Hypothalamus (tissue), 51 donors: ENCODE measurements at regions not wholly inside any gene's neighbourhood (a gene's known extent, or its start where the extent isn't known, plus 50 kb on each side); places are given as distances from the start of the nearest gene placed in this dataset.

Experiments
- DNase-seq, 51 donors: peaks; one replicate each; lab custom pipeline; 2025; lab: John Stamatoyannopoulos, UW

DNA sequence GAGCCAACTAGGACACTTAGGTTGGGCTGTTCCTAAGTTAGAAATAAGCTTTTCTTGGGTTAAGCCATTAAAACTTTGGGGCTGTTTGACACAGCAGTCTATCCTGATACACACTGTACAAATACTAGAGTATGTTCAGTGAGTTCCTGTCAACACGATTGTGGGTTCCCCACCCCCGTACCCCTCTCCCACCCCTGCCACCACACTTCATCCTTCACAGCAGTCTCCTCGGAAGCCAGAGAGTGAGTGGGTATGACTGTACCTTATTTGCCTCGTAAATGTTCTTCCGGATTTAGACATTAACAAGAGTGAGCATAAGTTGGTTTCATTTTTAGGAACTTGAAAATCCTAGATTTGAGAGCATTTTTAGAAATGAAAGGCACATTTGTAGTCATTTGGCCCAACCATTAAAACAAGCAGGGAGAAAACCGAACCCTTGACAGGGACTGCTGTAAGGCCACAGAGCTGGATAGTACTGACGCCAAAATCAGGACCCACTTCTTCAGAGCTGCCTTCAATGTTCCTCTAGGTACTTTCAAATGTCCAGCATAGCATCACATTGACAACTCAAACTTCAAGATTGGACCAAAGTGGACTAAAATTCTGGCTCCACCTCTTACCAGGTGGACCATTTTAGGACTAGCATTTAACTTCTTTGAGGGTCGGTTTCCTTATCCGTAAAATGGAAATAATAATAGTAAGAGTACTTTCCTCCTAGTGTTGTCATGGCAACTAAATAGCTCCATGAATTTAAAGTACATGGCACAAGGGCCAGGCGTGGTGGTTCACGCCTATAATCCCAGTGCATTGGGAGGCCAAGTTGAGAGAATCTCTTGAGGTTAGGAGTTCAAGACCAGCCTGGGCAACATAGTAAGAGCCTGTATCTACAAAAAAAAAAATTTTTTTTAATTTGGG, 166.3 kb upstream of the SERTAD2 start:
- DNase-seq: peak in 1 of 51 donors; percentile 15

DNA sequence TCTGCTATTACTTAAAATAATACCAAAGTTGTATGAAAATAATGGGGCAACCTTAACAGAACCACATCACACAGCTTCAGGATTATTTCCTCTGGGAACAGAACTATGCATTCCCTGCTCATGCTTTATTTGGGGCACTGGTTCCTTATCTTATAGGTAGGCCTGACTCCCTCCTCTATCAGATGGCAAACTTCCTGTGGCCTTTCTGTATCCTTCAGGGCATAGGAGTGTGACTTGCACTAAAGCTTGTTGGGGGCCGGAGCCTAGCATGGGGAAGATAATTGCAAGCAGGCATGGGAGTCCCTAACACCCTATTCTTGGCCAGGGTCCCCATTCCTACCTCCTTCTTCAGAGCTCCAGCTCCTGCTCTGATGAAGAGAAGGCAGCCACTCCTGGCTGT, 167.2 kb upstream of the SERTAD2 start:
- DNase-seq: no peak

DNA sequence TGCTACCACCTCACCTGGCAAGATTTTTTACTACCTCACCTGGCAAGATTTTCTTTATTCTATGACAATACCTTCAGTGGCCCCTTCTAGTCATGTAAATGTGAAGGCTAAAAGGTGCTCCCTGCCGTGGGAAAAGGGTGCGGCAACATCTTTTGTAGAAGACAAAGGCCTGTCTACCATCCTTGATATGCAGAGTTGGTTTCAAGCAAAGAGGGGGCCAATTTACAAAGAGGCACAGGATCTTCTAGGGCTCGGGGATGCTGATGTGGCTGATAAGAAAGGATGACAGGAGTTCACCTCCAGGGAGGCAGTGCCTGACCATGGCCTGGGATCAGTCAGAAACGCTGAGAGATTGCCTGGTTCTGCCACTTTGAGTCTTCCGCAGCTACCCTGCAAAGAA, 165.4 kb upstream of the SLC1A4 start:
- DNase-seq: no peak

DNA sequence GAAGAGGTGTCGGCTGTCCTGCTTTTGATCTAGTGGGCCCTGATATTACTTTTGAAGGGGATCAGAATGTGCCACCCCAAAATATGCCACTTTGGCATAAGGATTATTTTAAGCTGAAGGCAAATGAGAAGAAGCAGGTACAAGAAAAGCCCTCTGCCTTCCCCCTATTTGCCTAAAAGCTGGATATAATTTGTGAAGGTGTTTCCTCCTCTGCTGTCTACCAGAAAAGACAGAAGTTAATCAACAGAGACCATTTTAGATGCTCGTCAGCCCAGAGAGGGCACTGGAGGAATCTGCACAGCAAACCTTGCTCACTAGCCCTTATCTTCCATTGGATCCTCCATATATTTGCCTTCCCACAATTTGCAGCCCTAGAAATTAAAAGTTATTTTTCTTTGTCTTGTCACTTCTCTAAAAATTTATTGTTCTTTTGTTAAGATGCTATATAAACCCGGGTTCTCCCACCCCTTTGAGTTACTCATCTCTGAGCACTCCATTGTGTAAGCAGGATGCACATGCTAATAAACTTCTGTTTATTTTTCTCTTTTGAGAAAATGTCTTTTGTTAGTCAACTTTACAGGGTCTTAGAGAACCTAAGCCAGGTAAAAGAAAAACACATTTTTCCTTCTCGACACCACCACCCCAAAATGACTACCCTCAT, 163.2 kb upstream of the SLC1A4 start:
- no peak for DNase-seq

GRCh38 chr2:64826703-64827102, 162.5 kb upstream of the SLC1A4 start:
- DNase-seq: no peak

DNA sequence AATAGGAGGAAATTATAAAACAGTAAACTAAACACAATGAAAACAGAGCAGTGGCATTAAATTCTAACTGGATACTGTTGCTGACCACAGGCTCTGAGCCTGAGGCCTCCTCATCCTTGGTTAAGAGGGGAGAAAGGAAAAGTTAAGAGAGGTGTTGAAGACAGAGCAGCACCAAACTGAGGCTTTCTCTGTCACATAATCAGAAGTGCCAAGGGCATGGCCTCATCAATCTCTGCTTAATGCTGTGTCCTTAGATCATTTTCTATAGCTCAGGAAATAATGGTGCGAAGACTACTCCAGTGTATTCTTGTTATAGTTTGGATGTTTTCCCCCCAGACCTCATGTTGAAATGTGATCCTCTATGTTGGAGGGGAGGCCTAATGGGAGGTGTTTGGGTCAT, 160.9 kb upstream of the SLC1A4 start:
- DNase-seq: no peak

- no peak for DNase-seq
Observed at GRCh38 chr2:64829525-64829924, 159.7 kb upstream of the SLC1A4 start.

- peak in 48 of 51 donors; percentile 2 to 83 (median 61) for DNase-seq
Observed at GRCh38 chr2:64831134-64831976, 157.8 kb upstream of the SLC1A4 start.

DNA sequence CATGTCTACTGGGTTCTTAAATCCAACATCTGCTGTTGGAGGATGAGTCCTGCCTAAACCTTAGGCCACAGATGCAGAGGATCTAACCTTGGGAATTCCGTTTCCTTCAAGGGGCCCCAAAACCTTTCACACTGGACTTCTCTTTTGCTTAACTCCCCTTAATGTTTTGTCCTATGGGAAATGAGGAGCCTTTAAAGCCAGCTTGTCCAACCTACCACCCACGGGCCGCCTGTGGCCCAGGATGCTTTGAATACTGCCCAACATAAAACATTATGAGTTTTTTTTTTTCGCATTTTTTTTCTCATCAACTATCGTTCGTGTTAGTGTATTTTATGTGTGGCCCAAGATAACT, 157.2 kb upstream of the SLC1A4 start:
- DNase-seq: no peak

GRCh38 chr2:64832936-64833335, 156.3 kb upstream of the SLC1A4 start:
- no peak for DNase-seq

DNA sequence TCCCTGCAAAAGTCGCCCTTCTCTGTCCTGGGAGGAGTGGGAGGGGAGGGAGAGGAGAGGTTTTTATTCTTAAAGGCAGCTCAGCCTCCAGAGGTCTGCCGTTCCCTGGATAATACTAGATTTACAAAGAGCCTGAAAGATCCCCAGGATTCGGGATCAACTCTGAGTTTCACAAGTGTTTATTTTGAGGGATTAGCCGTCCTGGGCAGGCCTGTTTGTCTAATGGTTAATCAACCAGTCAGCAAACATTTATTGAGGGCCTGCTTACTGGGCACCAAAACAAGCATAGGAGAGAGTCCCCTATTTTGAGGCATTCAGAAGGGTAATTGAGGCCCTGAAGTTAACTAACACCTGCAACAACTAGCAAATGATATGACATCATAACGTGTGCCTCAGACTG, 152.6 kb upstream of the SLC1A4 start:
- DNase-seq: no peak

GRCh38 chr2:64837116-64837731, 152.0 kb upstream of the SLC1A4 start:
- no peak for DNase-seq

DNA sequence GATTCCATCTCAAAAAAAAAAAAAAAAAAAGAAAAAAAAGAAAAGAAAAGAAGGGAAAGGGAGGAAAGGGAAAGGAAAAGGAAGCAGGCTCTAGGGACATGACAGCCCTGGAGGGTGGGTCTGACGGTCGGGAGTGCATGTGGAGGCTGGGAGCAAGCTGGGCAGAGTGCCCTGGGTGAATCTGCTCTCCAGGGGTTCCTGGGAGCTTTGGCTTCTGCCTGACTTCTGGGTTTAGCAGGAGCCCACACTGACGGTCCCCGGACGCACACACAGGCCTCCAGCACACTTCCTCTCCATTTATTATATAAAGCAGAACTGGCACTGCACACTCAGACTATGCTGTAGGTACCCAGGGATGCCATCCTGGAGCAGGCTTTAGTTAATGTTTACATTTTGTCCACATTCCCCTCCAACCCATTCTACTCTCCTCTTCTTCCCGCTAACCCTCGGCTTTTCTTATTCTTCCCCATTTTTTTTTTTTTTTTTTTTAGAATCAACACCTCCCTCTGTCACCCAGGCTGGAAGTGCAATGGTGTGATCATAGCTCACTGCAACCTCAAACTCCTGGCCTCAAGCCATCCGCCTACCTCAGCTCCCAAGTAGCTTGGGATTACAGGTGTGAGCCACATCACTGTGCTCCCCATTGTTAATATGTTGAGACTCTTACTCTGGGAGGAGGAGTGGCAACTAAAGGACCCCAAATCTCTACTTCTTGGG, 151.1 kb upstream of the SLC1A4 start:
- peak in 3 of 51 donors; percentile 4 to 9 (median 4) for DNase-seq

DNA sequence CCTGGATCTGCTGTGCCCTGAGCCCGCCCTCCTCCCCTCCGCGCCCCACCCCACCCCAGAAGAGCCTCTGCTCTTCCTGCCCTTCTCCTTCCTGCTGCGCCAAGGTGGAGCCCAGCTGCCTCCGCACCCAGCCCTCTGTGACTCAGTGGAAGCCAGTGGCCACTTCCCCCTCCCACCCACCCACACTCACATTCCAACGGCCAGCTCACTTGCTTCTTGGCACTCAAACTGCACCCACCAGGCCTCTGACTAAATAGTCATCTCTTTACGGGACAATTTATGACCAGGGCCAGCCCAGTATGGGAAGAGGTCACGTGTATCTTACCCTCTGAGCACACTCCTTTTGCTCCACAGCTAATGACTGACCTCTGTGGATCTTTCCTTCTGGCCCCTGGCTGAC, 150.4 kb upstream of the SLC1A4 start:
- DNase-seq: no peak

GRCh38 chr2:64839844-64840243, 149.4 kb upstream of the SLC1A4 start:
- no peak for DNase-seq

- no peak for DNase-seq
Observed at GRCh38 chr2:64840426-64840881, 148.7 kb upstream of the SLC1A4 start.

GRCh38 chr2:64841461-64841860, 147.7 kb upstream of the SLC1A4 start:
- DNase-seq: no peak

DNA sequence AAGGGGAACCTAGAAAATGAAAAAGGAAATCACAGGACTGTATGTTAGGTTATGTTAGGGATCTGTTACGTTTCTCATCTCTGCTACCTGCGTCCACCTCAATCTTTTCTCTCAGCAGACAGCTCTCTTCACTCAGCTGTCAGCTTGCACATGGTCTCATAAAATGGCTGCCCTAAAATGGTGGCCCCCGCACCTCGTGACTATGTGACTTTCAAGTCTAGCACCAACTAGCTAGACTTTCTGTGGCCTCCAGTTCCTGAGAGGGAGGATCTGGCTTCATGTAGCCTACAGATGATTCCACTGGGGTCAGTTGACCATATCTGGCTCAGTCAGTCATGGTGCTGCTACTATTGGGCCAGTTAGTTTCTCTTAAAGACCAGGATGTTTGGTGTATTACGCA, 147.2 kb upstream of the SLC1A4 start:
- no peak for DNase-seq

DNA sequence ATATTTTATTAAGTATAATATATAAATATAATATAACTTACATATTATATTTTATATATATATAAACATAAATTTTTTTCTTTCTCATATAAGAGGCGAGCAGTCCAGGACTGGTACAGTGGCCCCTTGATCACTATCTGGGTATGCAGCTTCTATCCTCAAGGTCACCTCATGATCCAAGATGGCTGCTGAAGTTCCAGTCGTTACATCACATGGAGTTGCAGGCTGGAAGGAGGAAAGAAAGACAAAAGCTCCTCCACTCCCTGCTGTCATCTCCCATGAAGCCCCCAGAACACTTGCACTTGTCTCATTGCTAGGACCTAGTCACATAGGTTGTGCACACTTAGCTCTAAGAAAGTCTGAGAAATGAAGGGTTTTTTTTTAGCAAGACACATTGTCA, 145.1 kb upstream of the SLC1A4 start:
- DNase-seq: no peak

- DNase-seq: no peak
Observed at GRCh38 chr2:64845273-64845905, 143.8 kb upstream of the SLC1A4 start.
